Endothelial cell of umbilical vein (primary cell): ENCODE measurements at regions not wholly inside any gene's neighbourhood (a gene's known extent, or its start where the extent isn't known, plus 50 kb on each side); places are given as distances from the start of the nearest gene placed in this dataset.

Experiments used
- BruUV-seq: library from RNA; stranded (reverse); fragments of 400-500 nt; replicated peaks from 2 replicates; lab custom pipeline; 2021; lab: Mats Ljungman, UMichigan
- CTCF ChIA-PET: fragments of 300-600, 350-600 bp; sonication (Branson Sonifier 250); formaldehyde crosslinking; loops from one replicate; lab custom pipeline; 2021; ENCODE audit warnings: antibody characterized with exemption, inconsistent platforms; lab: Charles Lee
- POLR2A ChIA-PET: fragments of 300-600, 350-600 bp; sonication (Branson Sonifier 250); formaldehyde crosslinking; loops from one replicate; lab custom pipeline; 2021; ENCODE audit warnings: antibody characterized with exemption, inconsistent platforms; lab: Charles Lee
- DNase-seq: peaks from one replicate; pipeline ENCODE4 v3.0.0-alpha.2; 2011; ENCODE audit warnings: low read depth, low spot score
- FAIRE-seq: peaks from 2 replicates; lab custom pipeline; 2011; peaks lifted over from hg19 to GRCh38; lab: Jason Lieb, UNC
- H2AFZ ChIP-seq: 2 replicates; pipeline ENCODE4 v1.6.0; 2012; ENCODE audit warnings: low read depth, low read length, control low read depth, inconsistent platforms
- H3K27ac ChIP-seq: 2 replicates; pipeline ENCODE4 v1.5.1; 2011; ENCODE audit warnings: low read depth, mild to moderate bottlenecking, control low read depth, low read length, moderate library complexity; ENCODE audit not compliant: insufficient read depth
- H3K27me3 ChIP-seq, 2 experiments: 2 replicates each; pipeline versions ENCODE4 v1.6.0 to v1.6.1; 2011; ENCODE audit warnings: low read length in 2 of 2, mixed read lengths in 1 of 2; ENCODE audit not compliant: control insufficient read depth in 2 of 2, insufficient read depth in 2 of 2
- H3K36me3 ChIP-seq, 2 experiments: 2 replicates in 1 of 2; 3 replicates in 1 of 2; pipeline ENCODE4 v1.5.1; 2011; ENCODE audit warnings: low read length in 2 of 2, mild to moderate bottlenecking in 1 of 2, moderate library complexity in 1 of 2; ENCODE audit not compliant: control insufficient read depth in 2 of 2, insufficient read depth in 2 of 2; ENCODE audit errors: extremely low read depth in 1 of 2
- H3K4me1 ChIP-seq: 3 replicates; pipeline ENCODE4 v1.5.1; 2011; ENCODE audit warnings: mild to moderate bottlenecking, low read length; ENCODE audit not compliant: control insufficient read depth, insufficient read depth; ENCODE audit errors: extremely low read depth
- H3K4me2 ChIP-seq: 2 replicates; pipeline ENCODE4 v1.6.1; 2011; ENCODE audit warnings: low read length, control low read depth, mixed read lengths; ENCODE audit not compliant: insufficient read depth
- H3K4me3 ChIP-seq, 3 experiments: fragments of 200-600 bp in 1 of 3; sonication (generic), shearing (Covaris generic) in 1 of 3; replicated peaks in 1 of 3; 2 replicates each; pipeline ENCODE4 v1.5.1; 2011 to 2016; ENCODE audit warnings: control low read depth in 3 of 3, low read length in 3 of 3, mild to moderate bottlenecking in 2 of 3, inconsistent platforms in 1 of 3, low read depth in 1 of 3, moderate library complexity in 1 of 3; ENCODE audit not compliant: insufficient read depth in 1 of 3
- H3K79me2 ChIP-seq: 2 replicates; pipeline ENCODE4 v1.6.0; 2012; ENCODE audit warnings: low read length, inconsistent platforms; ENCODE audit not compliant: control insufficient read depth, insufficient read depth
- H3K9ac ChIP-seq: replicated peaks from 2 replicates; pipeline ENCODE3; 2011; ENCODE audit warnings: low read length, control low read depth; ENCODE audit not compliant: insufficient read depth; ENCODE audit errors: extremely low read depth
- H3K9me1 ChIP-seq: replicated peaks from 3 replicates; pipeline ENCODE4 v1.6.0; 2011; ENCODE audit warnings: mild to moderate bottlenecking, low read length; ENCODE audit not compliant: control insufficient read depth, insufficient read depth; ENCODE audit errors: extremely low read depth
- H3K9me3 ChIP-seq: replicated peaks from 2 replicates; pipeline ENCODE4 v1.5.1; 2012; ENCODE audit warnings: low read length, inconsistent platforms; ENCODE audit not compliant: control insufficient read depth, insufficient read depth
- H4K20me1 ChIP-seq: replicated peaks from 2 replicates; pipeline ENCODE3; 2011; ENCODE audit warnings: mild to moderate bottlenecking, low read length; ENCODE audit not compliant: control insufficient read depth, insufficient read depth; ENCODE audit errors: extremely low read depth
- EZH2 ChIP-seq: IDR thresholded peaks from 2 replicates; pipeline ENCODE4 v1.6.1; 2012; ENCODE audit warnings: borderline replicate concordance, low read depth, mild to moderate bottlenecking, moderate library complexity, low read length, inconsistent platforms; ENCODE audit not compliant: severe bottlenecking
- FOS ChIP-seq: IDR thresholded peaks from 2 replicates; pipeline ENCODE4 v1.6.1; 2011; ENCODE audit warnings: mild to moderate bottlenecking, low read length, moderate library complexity, borderline replicate concordance; ENCODE audit not compliant: insufficient read depth
- GATA2 ChIP-seq: IDR thresholded peaks from 2 replicates; pipeline ENCODE4 v1.7.0; 2011; ENCODE audit warnings: low read depth, mild to moderate bottlenecking, moderate library complexity, mixed read lengths, low read length; ENCODE audit not compliant: insufficient read length, insufficient read depth
- JUN ChIP-seq: IDR thresholded peaks from 2 replicates; pipeline ENCODE4 v1.6.1; 2011; ENCODE audit warnings: borderline replicate concordance, low read depth; ENCODE audit not compliant: insufficient read length, insufficient read depth
- MYC ChIP-seq: IDR thresholded peaks from one replicate; pipeline ENCODE4 v1.6.1; 2011; ENCODE audit warnings: mild to moderate bottlenecking, low read depth, low read length
- POLR2A ChIP-seq: IDR thresholded peaks from 2 replicates; pipeline ENCODE4 v1.6.1; 2012; ENCODE audit warnings: low read depth, mild to moderate bottlenecking, control low read depth, low read length
- POLR2AphosphoS5 ChIP-seq: IDR thresholded peaks from 2 replicates; pipeline ENCODE4 v1.6.1; 2012; ENCODE audit warnings: low read depth, mild to moderate bottlenecking, control low read depth, low read length, moderate library complexity; ENCODE audit not compliant: insufficient read depth
- dilution Hi-C: fragments of 300-500 bp; cut with MboI; formaldehyde crosslinking; loops from one replicate; pipeline ENCODE4 v1.15.0; 2019; ENCODE audit warnings: low sequenced_read_pairs; ENCODE audit not compliant: extremely low pct_ligation_motif_present
- intact Hi-C: fragments of 100-400 bp; cut with micrococcal nuclease; formaldehyde crosslinking; loops from one replicate; pipeline ENCODE4 v1.10.0; 2022
- TF ChIP-seq, protein P1 (sequence below), 2 donors: IDR thresholded peaks; 1 replicate in 1 of 2; 2 replicates in 1 of 2; pipeline ENCODE4 v1.5.1; 2011; ENCODE audit warnings: low read length in 2 of 2, mild to moderate bottlenecking in 2 of 2, moderate library complexity in 2 of 2, control low read depth in 1 of 2, inconsistent platforms in 1 of 2, low read depth in 1 of 2; ENCODE audit not compliant: insufficient read depth in 1 of 2; ENCODE audit errors: extremely low read depth in 1 of 2

DNA sequence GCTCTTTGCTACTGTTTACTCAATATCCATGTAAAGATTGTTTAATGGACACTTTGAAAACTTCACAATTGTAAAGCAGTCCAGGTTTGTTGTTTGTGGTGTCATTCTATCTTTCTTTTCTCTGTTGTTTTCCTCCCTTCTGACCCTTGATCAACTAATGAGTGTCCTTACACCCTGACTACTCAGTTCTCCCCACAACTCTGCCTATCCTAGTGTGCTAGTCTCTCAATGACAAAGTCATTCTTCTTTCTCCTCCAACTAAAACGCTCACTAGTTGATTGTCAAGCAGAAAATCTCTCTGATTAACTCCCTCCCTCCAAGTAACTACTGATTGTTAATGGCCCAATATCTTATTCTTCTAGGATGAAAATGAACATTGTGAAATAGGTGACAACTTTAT, 148.5 kb upstream of the FBXO33 start:
- H3K4me1 ChIP-seq: no peaks in the 10 kb centered on the region
- CTCF ChIA-PET: no interaction called here
- dilution Hi-C loops (no loop called here), intact Hi-C loops (no loop called here)
- no peak for DNase-seq
- no peak overlapping the region for H3K4me3 ChIP-seq
- no peaks in the 10 kb centered on the region for H3K27me3 ChIP-seq
- H3K79me2 ChIP-seq: no peaks in the 10 kb centered on the region
- no peaks in the 10 kb centered on the region for H3K36me3 ChIP-seq
- no peak overlapping the region for H3K9ac ChIP-seq
- FAIRE-seq: no peak
- no TSS peak for BruUV-seq
- no peaks in the 10 kb centered on the region for H3K9me1 ChIP-seq
- H4K20me1 ChIP-seq: no peaks in the 10 kb centered on the region
- POLR2A ChIA-PET: no interaction called here
- H3K9me3 ChIP-seq: no peaks in the 10 kb centered on the region
- no peak overlapping the region for H2AFZ ChIP-seq
- TF ChIP-seq EZH2 (no peak), JUN (no peak), POLR2A (no peak), FOS (no peak), POLR2AphosphoS5 (no peak), MYC (no peak)
- TF ChIP-seq, protein P1, sequence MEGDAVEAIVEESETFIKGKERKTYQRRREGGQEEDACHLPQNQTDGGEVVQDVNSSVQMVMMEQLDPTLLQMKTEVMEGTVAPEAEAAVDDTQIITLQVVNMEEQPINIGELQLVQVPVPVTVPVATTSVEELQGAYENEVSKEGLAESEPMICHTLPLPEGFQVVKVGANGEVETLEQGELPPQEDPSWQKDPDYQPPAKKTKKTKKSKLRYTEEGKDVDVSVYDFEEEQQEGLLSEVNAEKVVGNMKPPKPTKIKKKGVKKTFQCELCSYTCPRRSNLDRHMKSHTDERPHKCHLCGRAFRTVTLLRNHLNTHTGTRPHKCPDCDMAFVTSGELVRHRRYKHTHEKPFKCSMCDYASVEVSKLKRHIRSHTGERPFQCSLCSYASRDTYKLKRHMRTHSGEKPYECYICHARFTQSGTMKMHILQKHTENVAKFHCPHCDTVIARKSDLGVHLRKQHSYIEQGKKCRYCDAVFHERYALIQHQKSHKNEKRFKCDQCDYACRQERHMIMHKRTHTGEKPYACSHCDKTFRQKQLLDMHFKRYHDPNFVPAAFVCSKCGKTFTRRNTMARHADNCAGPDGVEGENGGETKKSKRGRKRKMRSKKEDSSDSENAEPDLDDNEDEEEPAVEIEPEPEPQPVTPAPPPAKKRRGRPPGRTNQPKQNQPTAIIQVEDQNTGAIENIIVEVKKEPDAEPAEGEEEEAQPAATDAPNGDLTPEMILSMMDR (IDR thresholded peaks at IDR 0.05; ENCODE audit: extremely low read depth in 1 of 2, insufficient read depth in 1 of 2, low read depth in 1 of 2, low read length in 2 of 2): no peak
- no peak overlapping the region for H3K4me2 ChIP-seq
- H3K27ac ChIP-seq: no peak overlapping the region

DNA sequence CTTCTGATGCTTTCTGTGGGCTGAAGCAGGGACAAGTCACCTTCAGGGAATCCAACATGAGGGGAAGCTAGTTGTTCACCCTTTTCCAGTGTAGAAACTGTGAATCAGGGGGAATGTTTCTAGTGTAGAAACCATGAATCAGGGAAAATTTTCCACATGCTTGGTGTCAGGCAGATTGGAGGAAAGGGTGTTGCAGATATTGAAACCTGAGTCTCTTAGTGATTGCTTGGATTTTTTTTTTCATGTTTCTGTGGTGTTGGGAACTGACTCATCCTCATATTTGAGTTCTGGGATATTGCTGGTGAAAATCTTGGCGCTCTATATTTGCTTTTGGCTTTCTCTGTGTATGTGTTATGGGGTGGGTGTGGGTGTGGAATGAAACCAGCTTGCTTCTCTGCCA, 144.5 kb upstream of the FBXO33 start:
- Histone ChIP-seq H3K9ac (no peak overlapping the region), H3K9me3 (no peaks in the 10 kb centered on the region), H2AFZ (no peak overlapping the region), H3K36me3 (no peaks in the 10 kb centered on the region), H3K9me1 (no peaks in the 10 kb centered on the region), H3K4me2 (no peak overlapping the region), H3K27ac (no peak overlapping the region), H3K79me2 (no peaks in the 10 kb centered on the region), H3K4me3 (no peak overlapping the region), H3K4me1 (no peaks in the 10 kb centered on the region), H3K27me3 (no peaks in the 10 kb centered on the region), H4K20me1 (no peaks in the 10 kb centered on the region)
- FAIRE-seq (no peak), DNase-seq (no peak)
- BruUV-seq: no TSS peak
- ChIA-PET CTCF (no interaction called here), POLR2A (no interaction called here)
- dilution Hi-C loops: no loop called here
- TF ChIP-seq GATA2 (no peak), JUN (no peak), EZH2 (no peak), POLR2AphosphoS5 (no peak), FOS (no peak)
- intact Hi-C loops: no loop called here
